NT2/D1 (cell line): ENCODE measurements at regions not wholly inside any gene's neighbourhood (a gene's known extent, or its start where the extent isn't known, plus 50 kb on each side); places are given as distances from the start of the nearest gene placed in this dataset.

Experiments
- DNase-seq: peaks from one replicate; pipeline ENCODE4 v3.0.0-alpha.2; 2011; ENCODE audit warnings: low read depth, low spot score
- H3K27me3 ChIP-seq: 2 replicates; pipeline ENCODE4 v1.6.0; 2011; ENCODE audit warnings: mild to moderate bottlenecking; ENCODE audit not compliant: insufficient read length, insufficient read depth
- H3K36me3 ChIP-seq: 2 replicates; pipeline ENCODE4 v1.6.1; 2011; ENCODE audit warnings: mild to moderate bottlenecking, low read length, mixed read lengths; ENCODE audit not compliant: insufficient read depth, insufficient read length
- H3K4me1 ChIP-seq: 2 replicates; pipeline ENCODE4 v1.5.1; 2011; ENCODE audit not compliant: insufficient read depth, insufficient read length
- H3K4me3 ChIP-seq: 2 replicates; pipeline ENCODE4 v1.5.1; 2011; ENCODE audit warnings: low read depth; ENCODE audit not compliant: insufficient read length
- H3K9ac ChIP-seq: 2 replicates; pipeline ENCODE4 v1.6.0; 2011; ENCODE audit warnings: low read depth; ENCODE audit not compliant: insufficient read length
- H3K9me3 ChIP-seq: 2 replicates; pipeline ENCODE4 v1.5.1; 2011; ENCODE audit warnings: mild to moderate bottlenecking, low read length; ENCODE audit not compliant: insufficient read depth
- SUZ12 ChIP-seq: IDR thresholded peaks from 2 replicates; pipeline ENCODE4 v1.6.1; 2011; ENCODE audit not compliant: insufficient read length, insufficient read depth; ENCODE audit errors: extremely low read depth
- YY1 ChIP-seq: IDR thresholded peaks from 2 replicates; pipeline ENCODE4 v1.6.1; 2011; ENCODE audit not compliant: insufficient read length, insufficient read depth
- ZNF274 ChIP-seq: IDR thresholded peaks from 2 replicates; pipeline ENCODE4 v1.6.1; 2011; ENCODE audit warnings: mild to moderate bottlenecking, low read depth, low read length

DNA sequence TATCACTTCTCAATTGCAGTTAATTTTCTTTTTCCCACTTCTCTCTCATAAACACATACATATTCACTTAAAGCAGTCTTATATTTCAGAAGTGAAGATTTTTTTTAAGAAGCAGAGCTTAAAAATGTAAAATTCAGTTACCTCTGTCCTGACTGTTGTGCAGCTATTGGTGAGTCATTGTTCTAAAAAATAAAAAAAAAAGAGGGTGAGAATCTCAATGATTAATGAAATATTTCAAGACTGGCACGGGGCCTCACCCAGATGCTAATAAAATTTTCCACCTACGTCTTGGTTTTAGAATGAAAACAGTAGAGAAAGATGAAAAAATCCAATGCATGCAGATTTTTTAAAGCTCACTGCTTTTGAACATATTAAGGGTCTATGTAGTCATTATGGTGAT is 67.7 kb downstream of the RDH14 start:
- H3K36me3 ChIP-seq = no peaks in the 10 kb centered on the region
- DNase-seq = no peak
- H3K27me3 ChIP-seq = no peaks in the 10 kb centered on the region
- H3K9me3 ChIP-seq = no peaks in the 10 kb centered on the region
- TF ChIP-seq SUZ12 (no peak), ZNF274 (no peak), YY1 (no peak)
- H3K4me1 ChIP-seq = no peaks in the 10 kb centered on the region
- no peak overlapping the region for H3K4me3 ChIP-seq
- no peak overlapping the region for H3K9ac ChIP-seq

DNA sequence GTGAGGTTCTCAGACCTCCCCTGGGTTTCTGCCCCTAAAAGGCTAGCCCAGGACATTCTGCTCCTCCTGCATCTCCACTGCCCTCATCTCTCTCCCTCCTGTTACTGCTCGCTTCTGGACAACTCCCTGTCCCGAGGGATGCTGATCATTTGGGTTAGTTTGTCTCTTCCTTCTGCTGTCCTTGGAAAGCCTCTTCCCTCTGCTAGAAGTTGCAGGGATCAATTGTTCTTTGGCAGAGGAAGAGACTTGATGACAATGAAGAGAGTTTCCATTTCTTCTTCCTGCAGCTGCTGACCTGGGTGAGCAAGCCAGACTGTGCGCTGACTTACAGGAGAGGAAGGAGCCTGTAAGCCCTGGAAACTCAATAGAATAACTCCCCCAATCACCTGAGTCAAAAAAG is 68.9 kb downstream of the RDH14 start:
- no peaks in the 10 kb centered on the region for H3K9me3 ChIP-seq
- DNase-seq = no peak
- H3K27me3 ChIP-seq = no peaks in the 10 kb centered on the region
- H3K4me1 ChIP-seq = no peaks in the 10 kb centered on the region
- no peak for TF ChIP-seq ZNF274
- TF ChIP-seq SUZ12 = no peak
- no peak overlapping the region for H3K4me3 ChIP-seq
- no peaks in the 10 kb centered on the region for H3K36me3 ChIP-seq
- H3K9ac ChIP-seq = no peak overlapping the region

GRCh38 chr2:18490901-18491300 is 69.6 kb downstream of the RDH14 start:
- H3K36me3 ChIP-seq = no peaks in the 10 kb centered on the region
- TF ChIP-seq YY1 (no peak), ZNF274 (no peak), SUZ12 (no peak)
- no peak overlapping the region for H3K4me3 ChIP-seq
- H3K9me3 ChIP-seq = no peaks in the 10 kb centered on the region
- H3K9ac ChIP-seq = no peak overlapping the region
- no peaks in the 10 kb centered on the region for H3K27me3 ChIP-seq
- no peaks in the 10 kb centered on the region for H3K4me1 ChIP-seq
- no peak for DNase-seq

- Histone ChIP-seq H3K27me3 (no peaks in the 10 kb centered on the region), H3K36me3 (no peaks in the 10 kb centered on the region), H3K9me3 (no peaks in the 10 kb centered on the region), H3K9ac (no peak overlapping the region), H3K4me1 (no peaks in the 10 kb centered on the region), H3K4me3 (no peak overlapping the region)
- DNase-seq = no peak
- TF ChIP-seq ZNF274 (no peak), SUZ12 (no peak), YY1 (no peak)
Measured at GRCh38 chr2:18487106-18487913, 73.1 kb downstream of the RDH14 start.

DNA sequence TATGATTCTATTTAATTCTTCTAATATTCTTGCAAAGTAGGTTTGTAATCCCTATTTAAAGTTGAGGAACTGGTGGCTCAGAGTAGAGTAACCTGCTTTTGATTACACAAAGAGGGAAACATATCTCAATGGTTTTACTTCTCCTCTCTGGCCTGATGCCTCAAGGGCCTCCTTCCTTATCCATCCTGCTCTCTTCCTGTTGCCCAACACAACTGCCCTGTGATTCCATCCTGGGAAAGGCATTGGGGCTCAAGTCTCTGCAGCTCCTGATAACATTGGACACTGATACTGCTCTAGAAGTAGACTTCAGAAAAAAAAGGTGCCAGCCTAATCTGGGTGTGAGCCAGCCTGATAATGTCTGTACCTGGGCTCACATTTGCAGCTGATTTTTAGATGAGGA is 75.8 kb downstream of the RDH14 start:
- DNase-seq = no peak
- no peak overlapping the region for H3K9ac ChIP-seq
- H3K9me3 ChIP-seq = no peaks in the 10 kb centered on the region
- H3K4me1 ChIP-seq = no peaks in the 10 kb centered on the region
- no peak overlapping the region for H3K4me3 ChIP-seq
- no peaks in the 10 kb centered on the region for H3K36me3 ChIP-seq
- TF ChIP-seq YY1 (no peak), SUZ12 (no peak)
- H3K27me3 ChIP-seq = no peaks in the 10 kb centered on the region

DNA sequence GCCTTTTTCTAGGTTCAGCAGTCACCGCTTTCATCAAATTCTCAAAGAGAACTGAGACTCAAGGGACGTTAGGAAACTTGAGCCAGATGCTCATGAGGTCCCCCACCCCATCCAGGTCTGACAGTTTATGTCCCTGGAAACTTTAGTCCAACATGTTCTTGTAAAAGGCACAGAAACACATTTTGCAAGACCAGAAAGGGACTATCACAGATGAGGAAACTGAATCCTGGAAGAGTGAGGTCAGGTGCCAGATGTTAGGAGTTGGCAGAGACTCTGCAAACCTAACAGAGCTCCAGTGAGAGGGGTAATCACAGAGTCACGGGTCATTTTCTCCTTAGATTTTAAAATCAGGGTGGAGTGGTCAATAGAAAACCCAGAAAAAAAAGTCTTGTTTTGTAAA is 76.6 kb downstream of the RDH14 start:
- Histone ChIP-seq H3K9me3 (no peaks in the 10 kb centered on the region), H3K9ac (no peak overlapping the region), H3K4me3 (no peak overlapping the region), H3K36me3 (no peaks in the 10 kb centered on the region), H3K27me3 (no peaks in the 10 kb centered on the region), H3K4me1 (no peaks in the 10 kb centered on the region)
- no peak for DNase-seq
- TF ChIP-seq SUZ12 (no peak), YY1 (no peak), ZNF274 (no peak)

GRCh38 chr2:18482666-18483065 is 77.8 kb downstream of the RDH14 start:
- H3K4me1 ChIP-seq = no peaks in the 10 kb centered on the region
- H3K9me3 ChIP-seq = no peaks in the 10 kb centered on the region
- TF ChIP-seq ZNF274 (no peak), YY1 (no peak), SUZ12 (no peak)
- no peak overlapping the region for H3K9ac ChIP-seq
- no peak overlapping the region for H3K4me3 ChIP-seq
- H3K36me3 ChIP-seq = no peaks in the 10 kb centered on the region
- H3K27me3 ChIP-seq = no peaks in the 10 kb centered on the region
- no peak for DNase-seq

- no peaks in the 10 kb centered on the region for H3K4me1 ChIP-seq
- no peak overlapping the region for H3K9ac ChIP-seq
- H3K36me3 ChIP-seq = no peaks in the 10 kb centered on the region
- H3K27me3 ChIP-seq = no peaks in the 10 kb centered on the region
- no peak for DNase-seq
- H3K9me3 ChIP-seq = no peaks in the 10 kb centered on the region
- H3K4me3 ChIP-seq = no peak overlapping the region
- no peak for TF ChIP-seq ZNF274
- no peak for TF ChIP-seq YY1
- no peak for TF ChIP-seq SUZ12
Measured at GRCh38 chr2:18479947-18480369, 80.5 kb downstream of the RDH14 start.
